ENCODE measurements at regions not wholly inside any gene's neighbourhood (a gene's known extent, or its start where the extent isn't known, plus 50 kb on each side); places are given as distances from the start of the nearest gene placed in this dataset.

DNA sequence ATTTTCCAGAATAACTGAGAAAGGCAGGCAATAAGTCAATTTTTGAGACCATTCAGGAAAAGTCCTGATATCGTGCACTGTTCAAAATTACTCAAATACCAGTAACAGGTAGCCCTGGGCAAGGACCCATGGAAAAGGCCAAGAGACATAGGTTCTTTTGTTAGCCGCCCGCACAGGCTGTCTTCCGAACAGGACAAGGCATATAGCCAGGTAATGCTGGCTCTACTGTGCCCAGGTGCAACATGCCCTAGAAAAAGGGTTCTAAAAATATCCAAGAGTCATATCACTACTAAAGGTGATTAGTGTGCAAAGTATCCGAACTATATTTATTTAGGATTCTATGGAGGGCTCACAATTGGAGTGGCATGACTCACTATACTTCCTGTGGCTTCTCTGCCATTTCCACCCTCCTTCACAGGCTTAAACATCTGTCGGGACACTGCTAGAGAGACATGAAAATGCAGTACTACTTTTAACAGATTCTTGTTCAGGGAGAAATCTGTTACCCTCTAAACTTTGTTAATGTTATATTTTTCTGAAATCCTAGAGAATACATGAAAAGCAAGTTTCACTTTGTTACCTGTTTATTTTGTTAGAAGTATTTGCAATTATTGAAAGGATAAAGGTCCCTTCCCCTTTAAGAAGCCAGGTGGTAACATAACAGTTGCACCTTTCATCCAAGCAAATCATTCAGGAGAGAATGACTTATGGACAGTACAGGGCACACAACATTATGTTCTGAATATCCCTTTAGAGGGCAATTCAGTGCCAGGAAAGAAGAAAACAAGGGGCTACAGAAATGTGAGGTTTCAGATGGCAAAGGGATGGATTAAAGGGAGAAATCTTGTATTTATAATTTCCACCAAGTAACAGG, 293.3 kb upstream of the THBS1 start:
- TF ChIP-seq, protein P1, sequence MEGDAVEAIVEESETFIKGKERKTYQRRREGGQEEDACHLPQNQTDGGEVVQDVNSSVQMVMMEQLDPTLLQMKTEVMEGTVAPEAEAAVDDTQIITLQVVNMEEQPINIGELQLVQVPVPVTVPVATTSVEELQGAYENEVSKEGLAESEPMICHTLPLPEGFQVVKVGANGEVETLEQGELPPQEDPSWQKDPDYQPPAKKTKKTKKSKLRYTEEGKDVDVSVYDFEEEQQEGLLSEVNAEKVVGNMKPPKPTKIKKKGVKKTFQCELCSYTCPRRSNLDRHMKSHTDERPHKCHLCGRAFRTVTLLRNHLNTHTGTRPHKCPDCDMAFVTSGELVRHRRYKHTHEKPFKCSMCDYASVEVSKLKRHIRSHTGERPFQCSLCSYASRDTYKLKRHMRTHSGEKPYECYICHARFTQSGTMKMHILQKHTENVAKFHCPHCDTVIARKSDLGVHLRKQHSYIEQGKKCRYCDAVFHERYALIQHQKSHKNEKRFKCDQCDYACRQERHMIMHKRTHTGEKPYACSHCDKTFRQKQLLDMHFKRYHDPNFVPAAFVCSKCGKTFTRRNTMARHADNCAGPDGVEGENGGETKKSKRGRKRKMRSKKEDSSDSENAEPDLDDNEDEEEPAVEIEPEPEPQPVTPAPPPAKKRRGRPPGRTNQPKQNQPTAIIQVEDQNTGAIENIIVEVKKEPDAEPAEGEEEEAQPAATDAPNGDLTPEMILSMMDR (conservative IDR thresholded peaks at IDR 0.05; ENCODE audit: low read length) = no peak
- TF ChIP-seq EZH2phosphoT487 (IDR thresholded peaks at IDR 0.05; ENCODE audit: borderline replicate concordance, low read depth, low read length) = no peak

All from OCI-LY7 (cell line).